HPDE6-E6E7 (cell line): ENCODE measurements at regions not wholly inside any gene's neighbourhood (a gene's known extent, or its start where the extent isn't known, plus 50 kb on each side); places are given as distances from the start of the nearest gene placed in this dataset.

ENCODE experiments used
- DNase-seq: peaks from one replicate; pipeline ENCODE4 v3.0.0; 2011; ENCODE audit warnings: missing footprints; ENCODE audit errors: extremely low spot score

DNA sequence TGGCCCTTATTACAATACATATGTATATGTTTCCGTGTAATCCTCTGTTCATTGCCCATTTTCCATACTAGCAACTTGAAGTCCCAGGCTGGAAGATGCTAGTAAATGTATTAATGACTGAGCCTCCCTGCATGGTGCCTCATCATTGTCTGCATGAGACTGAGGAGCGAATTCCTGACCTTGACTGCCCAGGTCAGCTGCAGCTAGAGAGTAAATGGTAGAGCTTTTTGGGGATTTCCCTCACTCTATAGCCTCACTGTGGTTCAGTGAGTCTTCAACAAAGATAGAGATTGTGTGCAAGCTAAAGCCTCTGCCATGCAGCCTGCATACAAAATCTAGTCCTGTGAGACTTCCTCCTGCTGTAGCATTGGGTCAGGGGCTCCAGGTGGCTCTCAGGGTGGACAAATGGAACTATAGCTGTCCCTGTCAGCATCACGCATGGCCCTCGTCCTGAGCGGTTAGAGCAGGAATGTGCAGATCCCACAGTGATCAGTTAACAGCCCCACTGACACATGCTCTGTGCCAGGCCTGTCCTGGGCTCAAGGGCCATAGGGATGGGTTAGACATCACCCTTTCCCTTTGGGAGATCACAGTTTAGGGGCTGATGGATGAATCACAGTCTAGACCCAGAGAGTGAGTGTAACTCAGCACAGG, 741.7 kb downstream of the MATN1 start:
- no peak for DNase-seq

DNA sequence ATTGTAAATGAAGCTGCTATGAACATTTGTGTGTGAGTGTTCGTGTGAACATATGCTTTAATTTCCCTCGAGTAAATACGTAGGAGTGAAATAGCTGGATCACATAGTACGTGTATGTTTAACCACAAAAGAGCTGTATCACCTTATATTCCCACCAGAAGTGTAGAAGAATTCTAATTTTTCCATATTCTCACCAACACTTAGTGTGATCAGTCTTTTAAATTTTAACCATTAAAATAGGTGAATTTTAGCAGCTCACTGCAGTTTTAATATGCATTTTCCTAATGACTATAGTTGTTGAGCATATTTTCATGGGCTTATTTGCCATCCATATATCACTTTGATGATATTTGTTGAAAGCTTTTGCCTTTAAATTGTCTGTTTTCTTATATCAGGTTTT, 741.2 kb downstream of the PTPRU start:
- DNase-seq = no peak

GRCh38 chr1:29975036-29975694, 738.8 kb downstream of the PTPRU start:
- DNase-seq = peak; percentile 8

- DNase-seq = peak; percentile 41
These were observed 738.0 kb downstream of the PTPRU start for GRCh38 chr1:29974316-29974724.

GRCh38 chr1:29973406-29973805, 737.1 kb downstream of the PTPRU start:
- DNase-seq = no peak

DNA sequence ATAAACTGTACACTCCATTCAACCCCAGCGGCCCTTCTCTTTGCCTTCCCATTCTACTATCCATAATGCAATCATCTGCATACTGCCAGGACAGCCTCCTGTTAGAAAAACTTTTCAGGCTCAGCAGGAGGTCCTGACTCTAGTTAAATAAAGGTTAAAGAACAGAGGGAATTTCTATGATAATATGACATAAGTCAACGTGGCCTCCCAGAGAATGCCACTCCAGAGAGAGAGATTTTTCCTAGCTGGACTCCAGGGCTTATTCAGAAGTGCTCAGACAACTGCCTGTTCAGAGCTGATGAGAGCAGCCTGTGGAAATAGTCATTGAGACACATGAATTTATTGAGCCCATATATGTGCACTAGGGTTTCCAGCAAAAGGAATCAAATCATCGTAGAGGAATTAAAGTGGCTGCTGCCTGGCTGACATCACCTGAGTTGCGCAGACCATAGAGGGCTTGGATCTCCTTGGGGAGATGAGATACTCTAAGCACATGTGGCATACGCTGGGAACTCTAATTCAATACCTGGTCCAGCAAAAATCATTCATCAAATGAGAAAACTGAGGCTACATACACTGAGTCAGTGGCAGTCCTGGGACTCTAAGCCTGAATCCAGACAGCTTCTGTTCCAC, 736.2 kb downstream of the PTPRU start:
- no peak for DNase-seq

GRCh38 chr1:29971703-29972102, 735.4 kb downstream of the PTPRU start:
- no peak for DNase-seq

GRCh38 chr1:29970747-29971325, 734.5 kb downstream of the PTPRU start:
- no peak for DNase-seq

DNA sequence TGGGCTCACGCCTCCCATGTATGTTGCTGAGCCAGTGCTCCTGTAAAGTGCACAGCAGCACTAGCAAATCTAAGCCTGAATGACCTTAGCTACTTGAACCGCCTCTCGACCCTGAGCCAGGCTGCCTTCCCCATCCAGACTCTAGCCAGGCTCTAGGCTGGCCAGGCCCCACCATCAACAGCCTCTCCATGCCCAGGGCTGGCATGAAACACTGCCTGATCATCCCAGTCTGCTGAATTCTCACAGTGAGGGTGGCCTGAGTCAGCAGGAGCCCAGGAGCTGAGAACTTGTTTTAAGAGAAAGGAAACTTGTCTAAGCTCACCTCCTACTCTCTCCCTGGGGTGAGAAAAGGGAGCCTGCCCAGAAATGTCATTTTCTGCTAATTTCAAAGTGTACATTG, 733.3 kb downstream of the PTPRU start:
- DNase-seq = no peak

- DNase-seq = no peak
These were observed 730.9 kb downstream of the PTPRU start for GRCh38 chr1:29967261-29967660.

DNA sequence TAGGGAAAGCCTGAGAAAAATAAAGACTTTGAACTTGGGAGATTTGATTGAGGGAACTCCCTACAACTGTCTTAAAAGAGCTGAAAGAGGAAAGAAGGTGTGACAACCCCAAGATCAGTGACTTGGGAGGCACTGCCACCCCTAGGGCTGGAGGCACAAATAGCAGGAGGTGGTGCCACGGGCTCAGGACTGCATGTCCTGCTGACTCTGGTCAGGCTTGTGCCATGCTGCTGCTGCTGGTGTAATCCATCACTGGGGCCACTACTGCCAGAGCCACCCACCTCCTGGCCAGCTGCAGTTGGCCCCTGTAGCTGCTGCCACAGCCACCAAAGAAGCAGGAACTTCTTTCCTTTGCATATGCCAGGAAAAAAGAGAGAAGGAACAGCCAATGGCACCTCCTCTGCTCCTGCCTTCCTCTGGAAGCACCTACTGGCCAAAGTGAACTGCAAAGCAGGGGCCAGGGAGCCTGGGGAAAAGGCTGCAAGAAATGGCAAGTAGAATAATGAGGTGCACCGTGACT, 730.3 kb downstream of the PTPRU start:
- no peak for DNase-seq

GRCh38 chr1:29964718-29965533, 728.6 kb downstream of the PTPRU start:
- DNase-seq = no peak

- no peak for DNase-seq
These were observed 727.6 kb downstream of the PTPRU start for GRCh38 chr1:29963946-29964345.

GRCh38 chr1:29962831-29963247, 726.5 kb downstream of the PTPRU start:
- no peak for DNase-seq

DNA sequence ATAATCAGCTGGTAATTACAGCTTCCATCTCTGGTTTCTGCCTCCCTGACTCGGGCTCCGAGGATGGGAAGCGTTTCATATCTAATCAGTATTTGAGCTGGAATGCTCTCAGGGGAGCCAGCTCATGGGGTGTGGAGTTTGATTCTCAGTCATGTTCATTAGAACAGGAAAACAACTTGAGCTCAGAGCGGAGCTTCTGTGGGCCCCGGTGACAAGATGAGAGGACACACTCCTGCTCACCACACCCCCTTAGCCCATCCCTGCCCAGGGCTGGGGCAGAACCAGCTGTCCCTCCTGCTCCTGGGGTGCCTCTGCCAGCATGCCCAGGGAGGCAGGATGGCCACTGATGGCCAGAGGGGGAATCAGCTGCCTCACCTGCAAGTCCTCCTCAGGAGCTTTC, 726.0 kb downstream of the PTPRU start:
- no peak for DNase-seq

- no peak for DNase-seq
These were observed 725.2 kb downstream of the PTPRU start for GRCh38 chr1:29961293-29962059.

DNA sequence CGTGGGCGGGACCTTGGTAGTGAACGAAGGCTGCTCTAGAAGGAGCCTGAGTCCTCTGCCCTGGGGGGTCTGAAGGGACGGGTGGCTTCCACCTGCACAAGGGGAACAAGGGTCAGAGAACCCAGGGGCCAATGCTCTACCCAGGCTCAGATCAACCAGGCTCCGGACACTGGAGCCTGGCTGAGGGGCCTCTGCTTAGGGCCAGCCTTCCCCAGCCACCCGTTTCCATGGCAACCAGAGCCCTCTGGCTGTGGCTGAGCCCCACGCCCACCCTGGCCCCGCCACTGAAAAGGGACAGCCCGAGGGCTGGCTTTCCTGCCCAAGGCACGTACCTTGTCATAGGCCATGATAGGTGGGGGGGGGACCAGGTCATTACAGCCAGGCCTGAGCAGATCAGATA, 724.6 kb downstream of the PTPRU start:
- no peak for DNase-seq

- no peak for DNase-seq
These were observed 723.9 kb downstream of the PTPRU start for GRCh38 chr1:29960156-29960755.

DNA sequence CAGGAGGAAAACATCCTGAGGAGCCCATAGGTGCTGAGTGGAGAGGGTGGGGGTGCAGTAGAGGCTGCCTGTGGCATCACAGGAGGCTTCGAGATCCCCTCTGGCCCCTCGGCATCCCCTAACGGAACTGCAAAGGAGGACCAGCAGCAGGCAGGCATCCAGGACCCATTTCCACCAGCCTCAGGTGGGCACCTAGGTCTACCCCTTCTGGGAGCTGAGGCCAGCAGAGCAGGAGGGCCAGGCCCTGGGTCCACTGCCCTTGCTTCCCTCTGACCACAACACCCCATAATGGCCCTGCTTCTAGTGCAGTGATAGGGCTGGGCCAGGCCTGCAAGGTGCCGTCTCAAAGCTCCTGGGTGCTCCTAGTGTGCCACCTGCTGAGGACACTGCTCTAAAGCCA, 723.0 kb downstream of the PTPRU start:
- DNase-seq = no peak

GRCh38 chr1:29958271-29958670, 721.9 kb downstream of the PTPRU start:
- no peak for DNase-seq
